Stimulated activated CD4-positive, alpha-beta T cell treated with anti-CD3 and anti-CD28 coated beads, Interleukin-4, amount 100 ng/mL, for 24 hours (primary cell): ENCODE measurements at regions not wholly inside any gene's neighbourhood (a gene's known extent, or its start where the extent isn't known, plus 50 kb on each side); places are given as distances from the start of the nearest gene placed in this dataset.
"Not testable (repeated sequence)": the region's sequence is repeated elsewhere in the genome, so short reads cannot be mapped to it uniquely, and the experiment has no call there.

Experiments
- DNase-seq: peaks from one replicate; pipeline ENCODE4 v3.0.0-alpha.2; 2020

DNA sequence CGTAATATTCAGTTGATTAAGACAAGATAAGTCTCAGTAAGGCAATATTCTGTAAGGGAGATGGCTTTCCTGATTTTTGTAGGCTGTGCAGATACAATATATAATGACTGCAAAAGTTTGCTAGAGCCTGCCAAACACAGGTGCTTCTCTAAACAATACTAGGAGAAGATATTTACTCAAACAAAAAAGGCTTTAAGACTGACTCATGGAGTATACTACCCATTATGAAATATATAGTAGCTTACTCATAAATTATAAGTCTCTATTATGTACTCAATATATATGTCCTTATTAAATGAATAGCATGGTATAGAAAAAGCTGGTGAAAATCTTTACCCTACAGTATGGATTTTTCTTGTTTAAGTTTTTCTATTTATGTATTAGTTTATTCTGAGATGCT, 93.2 kb upstream of the IL15 start:
- no peak for DNase-seq

DNA sequence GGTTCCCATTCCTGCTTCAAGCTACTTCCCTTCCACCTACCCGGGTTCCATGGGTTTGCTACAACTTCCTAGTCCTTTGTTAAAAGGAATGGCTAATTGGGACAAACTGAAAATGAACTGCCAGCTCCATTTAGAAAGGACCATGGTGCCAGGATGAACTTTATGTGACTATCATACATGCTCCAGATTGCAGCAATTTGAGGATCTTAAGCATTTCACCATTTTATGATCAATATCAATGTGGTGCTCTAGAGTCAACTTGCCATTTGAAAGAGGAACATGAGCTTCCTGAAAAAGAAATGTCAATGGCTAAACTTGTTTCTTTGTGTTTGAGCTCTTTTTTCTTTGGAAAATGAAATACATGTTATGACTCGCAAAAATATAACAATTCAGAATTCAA, 92.7 kb upstream of the IL15 start:
- DNase-seq = no peak

DNA sequence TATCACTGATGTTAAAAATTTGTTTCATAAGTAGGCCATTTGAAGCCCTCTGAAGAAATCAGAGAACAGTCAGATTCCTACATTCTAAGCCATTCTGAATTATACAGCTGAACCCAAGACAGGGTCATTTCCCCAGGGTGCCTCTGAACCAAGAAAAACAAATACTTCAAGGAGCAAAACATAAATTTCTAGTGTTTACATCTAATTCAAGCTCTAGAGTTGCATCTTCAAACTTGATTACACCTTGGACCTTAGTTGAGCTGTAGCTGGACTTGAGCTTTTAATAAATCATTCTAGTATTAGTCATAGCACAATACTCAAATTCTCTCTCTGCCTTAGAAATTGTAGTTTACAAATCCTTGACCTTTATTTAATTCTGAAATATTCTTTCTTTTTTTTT, 87.6 kb upstream of the IL15 start:
- no peak for DNase-seq

GRCh38 chr4:141560056-141560455, 76.3 kb upstream of the IL15 start:
- no peak for DNase-seq

- DNase-seq = no peak
Observed at GRCh38 chr4:141562649-141563048, 73.7 kb upstream of the IL15 start.

GRCh38 chr4:141563723-141564122, 72.7 kb upstream of the IL15 start:
- no peak for DNase-seq

DNA sequence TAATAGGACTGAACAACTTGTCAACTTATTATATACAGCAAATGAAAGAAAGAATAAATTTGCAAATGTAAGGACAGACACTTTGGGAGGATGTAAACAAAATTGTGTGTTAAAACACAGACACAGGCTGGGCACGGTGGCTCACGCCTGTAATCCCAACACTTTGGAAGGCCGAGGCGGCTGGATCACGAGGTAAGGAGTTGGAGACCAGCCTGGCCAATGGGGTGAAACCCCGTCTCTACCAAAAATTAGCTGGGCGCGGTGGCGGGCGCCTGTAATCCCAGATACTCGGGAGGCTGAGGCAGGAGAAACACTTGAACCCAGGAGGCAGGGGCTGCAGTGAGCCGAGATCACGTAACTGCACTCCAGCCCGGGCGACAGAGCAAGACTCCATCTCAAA, 71.4 kb upstream of the IL15 start:
- DNase-seq = not testable (repeated sequence)

DNA sequence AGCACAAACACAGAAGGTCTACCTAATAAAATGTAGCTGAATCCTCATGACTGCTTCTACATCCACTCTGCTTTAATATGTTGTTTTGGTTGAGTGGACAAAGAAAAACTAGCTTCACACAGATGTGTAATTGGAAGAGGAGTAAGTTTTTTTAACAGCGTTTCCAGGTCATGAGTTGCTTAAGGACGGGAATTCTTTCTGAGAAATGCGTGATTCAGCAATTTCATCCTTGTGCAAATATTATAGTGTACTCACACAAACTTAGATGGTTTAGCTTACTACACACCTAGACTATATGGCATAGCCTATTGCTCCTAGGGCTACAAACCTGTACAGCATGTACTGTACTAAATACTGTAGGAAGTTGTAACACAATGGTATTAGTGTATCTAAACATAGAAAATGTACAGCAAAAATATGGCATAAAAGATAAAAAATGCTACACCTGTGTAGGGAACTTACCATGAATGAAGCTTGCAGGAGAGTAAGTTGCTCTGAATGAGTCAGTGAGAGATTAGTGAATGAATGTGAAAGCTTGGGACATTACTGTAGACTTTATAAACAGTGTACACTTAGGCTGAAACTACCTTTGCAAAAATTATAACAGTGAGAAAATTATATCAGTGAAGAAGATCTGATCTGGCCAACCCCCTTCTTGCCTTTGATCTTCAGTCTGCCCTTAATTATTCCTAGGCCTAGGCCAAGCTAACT, 70.8 kb upstream of the IL15 start:
- DNase-seq = no peak

DNA sequence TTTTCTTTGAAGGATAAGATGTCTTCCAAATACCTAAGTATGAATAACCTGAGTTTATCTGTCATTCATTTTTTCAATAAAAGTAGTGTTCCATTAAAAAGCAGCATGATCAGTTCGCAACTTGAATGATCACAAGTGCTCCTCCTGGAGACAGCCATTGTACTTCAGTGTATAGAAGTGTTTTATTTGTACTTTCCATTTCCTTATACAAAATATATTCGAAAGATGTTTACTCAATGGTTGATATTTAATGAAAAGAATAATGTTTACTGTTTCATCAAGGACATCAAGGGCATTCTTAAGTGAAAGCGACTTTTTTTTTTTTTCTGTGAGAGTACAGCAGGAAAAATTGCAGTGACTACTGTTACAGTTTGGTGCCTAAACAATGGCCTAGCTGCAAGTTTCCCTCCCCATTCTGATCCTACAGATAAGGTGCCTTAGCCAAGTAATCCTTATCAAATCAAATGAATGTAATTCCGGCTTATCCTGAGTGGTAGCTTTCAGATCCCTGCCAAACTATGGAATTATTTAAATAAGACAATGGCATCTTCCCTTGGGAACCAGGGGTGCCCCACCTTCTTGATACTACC, 69.0 kb upstream of the IL15 start:
- no peak for DNase-seq

GRCh38 chr4:141569141-141569540, 67.2 kb upstream of the IL15 start:
- no peak for DNase-seq

- DNase-seq = no peak
Observed at GRCh38 chr4:141570290-141570689, 66.1 kb upstream of the IL15 start.

DNA sequence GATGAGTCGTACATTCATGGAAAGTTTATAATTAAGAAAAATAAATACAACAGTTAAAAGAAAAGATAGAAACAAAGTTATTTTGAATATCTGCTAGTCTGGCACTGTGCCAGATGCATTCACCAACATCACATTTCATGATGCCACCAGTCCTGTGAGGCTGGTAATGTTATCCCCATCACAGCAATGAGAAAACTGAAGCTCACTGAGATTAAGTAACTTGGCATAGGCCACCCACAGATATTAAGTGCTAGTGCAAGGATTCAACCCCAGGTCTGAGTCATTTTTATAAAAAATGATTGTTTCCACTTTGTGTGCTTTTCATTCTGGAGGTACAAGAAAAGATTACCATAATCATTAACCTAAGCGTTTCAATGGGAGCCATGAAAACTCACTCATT, 65.0 kb upstream of the IL15 start:
- DNase-seq = no peak

DNA sequence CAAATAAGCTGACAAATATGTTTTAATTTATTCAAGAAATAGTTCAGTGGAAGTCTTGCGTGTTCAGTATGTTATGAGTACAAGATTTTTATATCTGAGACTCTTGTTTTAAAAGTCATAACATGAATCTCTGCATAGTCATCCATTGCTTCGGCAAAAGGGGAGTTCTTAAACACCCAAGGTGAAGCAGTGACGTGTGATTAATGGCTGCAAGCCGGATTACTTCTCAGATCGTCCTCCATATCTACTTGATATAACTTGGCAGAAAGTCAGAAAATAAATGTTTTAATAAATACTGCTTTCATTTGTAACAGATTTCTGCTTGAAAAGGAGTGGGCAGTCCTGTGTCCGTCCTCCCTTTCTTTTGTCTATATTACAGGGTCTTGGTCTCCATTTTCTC, 64.6 kb upstream of the IL15 start:
- DNase-seq = no peak

- DNase-seq = no peak
Observed at GRCh38 chr4:141573678-141574077, 62.7 kb upstream of the IL15 start.

GRCh38 chr4:141575884-141576283, 60.5 kb upstream of the IL15 start:
- no peak for DNase-seq

DNA sequence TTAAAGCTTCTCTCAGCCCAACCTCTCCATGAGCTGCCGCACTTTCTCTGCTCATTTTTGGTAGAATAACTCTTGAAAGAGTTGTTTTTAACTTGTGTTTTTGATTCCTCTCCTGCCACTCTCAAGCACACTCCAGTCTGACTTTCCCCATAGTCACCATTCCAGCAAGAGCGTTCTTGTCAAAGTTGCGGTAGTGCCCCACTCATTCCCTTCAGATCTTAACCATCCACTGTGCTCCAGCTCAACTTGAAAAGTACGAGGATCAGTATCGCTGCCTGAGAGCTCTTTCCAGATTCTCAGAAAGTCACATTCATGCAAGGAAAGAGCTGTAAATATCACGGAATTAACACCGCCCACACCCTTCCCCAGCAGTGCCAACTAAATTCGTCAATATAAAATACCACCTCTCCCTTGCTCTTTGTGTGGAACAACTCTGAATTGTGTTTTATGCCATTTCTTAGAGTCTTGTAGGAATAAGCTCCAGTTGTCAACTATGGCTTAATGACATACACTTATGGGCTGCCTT, 59.7 kb upstream of the IL15 start:
- no peak for DNase-seq

DNA sequence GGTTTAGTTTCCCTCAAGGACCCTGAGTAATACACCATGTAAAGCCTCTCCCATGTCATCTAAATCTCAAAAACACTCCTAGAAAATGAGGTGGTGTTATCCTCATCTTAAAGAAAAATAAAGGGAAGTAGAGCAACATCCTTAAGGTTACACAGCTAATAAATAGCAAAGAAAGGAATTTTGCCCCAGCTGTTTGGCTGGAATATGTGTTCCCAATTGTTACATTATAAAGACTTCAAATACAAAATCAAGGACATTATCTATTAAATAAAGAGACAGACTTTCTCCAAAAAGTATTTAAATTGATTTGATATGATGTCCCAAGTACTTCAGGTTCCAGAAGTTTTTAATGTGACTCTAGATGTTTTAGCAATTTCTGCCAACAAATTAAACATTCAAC, 57.9 kb upstream of the IL15 start:
- no peak for DNase-seq

DNA sequence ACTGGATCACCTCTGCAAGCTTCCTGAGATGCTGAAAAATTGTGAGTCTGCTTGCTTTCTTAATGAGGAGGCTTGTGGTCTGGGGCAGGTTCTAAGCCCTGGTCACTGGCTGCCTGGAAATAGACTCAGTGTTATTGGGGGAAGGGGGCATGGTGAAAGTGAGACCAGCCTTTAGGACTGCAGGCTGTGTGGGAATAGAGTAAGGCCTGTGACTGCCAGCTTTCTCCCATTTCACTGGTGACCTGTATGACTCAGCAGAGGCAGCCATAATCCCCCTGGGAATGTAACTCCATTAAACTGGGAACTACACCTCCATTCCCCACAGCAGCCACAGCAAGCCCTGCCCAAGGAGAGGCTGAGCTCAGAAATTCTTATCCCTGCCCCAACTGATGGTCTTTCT, 55.9 kb upstream of the IL15 start:
- DNase-seq = no peak
